ENCODE measurements at regions not wholly inside any gene's neighbourhood (a gene's known extent, or its start where the extent isn't known, plus 50 kb on each side); places are given as distances from the start of the nearest gene placed in this dataset.

DNA sequence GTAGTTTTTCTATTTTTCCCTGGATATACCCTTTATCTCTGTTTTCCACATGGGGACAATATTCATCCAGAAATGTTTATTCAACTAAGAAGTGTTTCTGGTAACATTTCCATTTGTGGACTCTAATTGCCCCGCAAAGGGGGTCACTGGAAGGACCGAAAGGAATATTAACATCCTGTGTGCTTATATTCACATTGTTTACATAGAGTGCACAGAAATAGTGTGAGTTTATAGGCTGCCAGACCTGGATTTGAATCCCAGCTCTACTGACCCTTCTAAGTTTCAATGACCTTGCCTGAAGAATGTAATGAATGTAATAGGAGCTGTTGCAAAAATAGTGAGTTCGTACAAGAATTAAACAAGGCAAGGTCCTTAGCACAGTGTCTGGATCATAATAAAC is 152.9 kb upstream of the NCKAP5 start:
- DNase-seq = no peak

- DNase-seq = no peak
These were observed 154.9 kb upstream of the NCKAP5 start for GRCh38 chr2:133723133-133723532.

- no peak for DNase-seq
These were observed 158.7 kb upstream of the NCKAP5 start for GRCh38 chr2:133726973-133727372.

GRCh38 chr2:133732059-133732458 is 163.8 kb upstream of the NCKAP5 start:
- DNase-seq = no peak

- no peak for DNase-seq
These were observed 165.0 kb upstream of the NCKAP5 start for GRCh38 chr2:133732982-133733900.

DNA sequence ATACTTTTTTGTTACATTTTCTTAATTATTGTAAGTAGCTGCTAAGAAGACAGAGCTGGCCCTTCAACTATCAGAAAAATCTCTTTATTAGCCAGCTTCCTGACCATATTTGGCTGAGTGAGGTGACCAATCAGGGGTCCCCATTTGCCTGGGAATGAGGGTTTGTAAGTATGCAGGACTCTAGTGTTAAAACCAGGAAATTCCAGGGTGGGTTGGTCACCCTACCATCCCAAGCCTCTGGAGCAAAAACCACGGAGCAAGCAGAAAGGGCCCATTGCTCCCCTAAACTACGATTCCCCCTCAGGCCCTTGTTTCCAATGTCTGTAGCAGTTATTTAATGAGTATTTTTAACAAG is 165.6 kb upstream of the NCKAP5 start:
- DNase-seq = no peak

GRCh38 chr2:133734716-133735495 is 166.6 kb upstream of the NCKAP5 start:
- DNase-seq = no peak

DNA sequence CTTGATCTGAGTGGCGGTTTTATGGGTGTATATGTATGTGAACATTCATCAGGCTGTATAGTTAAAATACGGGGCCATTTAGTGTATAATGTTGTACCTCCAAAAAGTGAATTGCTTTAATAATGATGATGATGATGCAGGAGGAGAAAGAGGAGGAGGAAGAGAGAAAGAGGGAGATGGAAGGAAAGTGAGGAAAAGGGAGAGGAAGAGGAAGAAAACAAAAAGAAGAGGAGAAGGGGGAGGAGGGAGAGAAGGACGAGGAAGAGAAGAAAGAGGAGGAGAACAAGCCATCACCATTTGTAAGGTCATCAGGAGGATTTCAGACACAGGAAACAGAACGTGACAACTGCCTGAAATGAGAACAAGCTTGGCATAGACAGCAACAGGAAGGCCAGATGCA is 168.4 kb upstream of the NCKAP5 start:
- no peak for DNase-seq

DNA sequence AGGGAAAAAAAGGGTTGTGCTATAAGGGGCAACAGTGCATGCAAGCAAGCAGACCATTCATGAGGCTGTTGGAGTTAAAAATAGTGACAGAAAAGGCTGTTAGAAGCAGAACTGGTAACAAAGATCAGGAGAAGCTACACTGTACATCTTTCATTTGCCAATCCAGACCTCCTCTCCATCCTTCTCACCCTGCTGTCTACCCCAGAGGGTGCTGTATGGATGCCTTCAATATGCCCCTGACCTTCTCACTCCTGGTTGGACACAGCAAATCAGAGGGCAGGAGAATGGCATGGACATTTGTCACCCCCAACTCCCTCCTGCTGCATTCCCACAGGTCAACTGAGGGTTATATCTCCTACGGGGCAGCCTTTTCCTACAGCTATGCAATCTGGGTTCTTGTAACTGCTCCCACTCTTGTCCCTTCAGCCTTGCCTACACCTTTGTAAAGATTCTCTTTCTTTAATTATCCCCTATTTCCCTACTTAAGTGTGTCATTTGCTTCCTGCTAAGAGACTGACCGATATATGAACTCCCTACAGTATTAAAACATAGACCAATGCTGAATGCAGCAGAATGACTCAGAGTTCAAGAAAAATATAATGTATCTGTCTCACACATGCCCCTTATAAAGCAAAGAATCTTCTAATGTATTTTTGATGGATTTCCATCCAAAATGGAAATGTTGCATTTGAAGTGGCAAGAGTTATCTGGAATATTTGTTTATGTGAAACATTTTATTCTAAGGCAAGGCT is 169.2 kb upstream of the NCKAP5 start:
- no peak for DNase-seq

DNA sequence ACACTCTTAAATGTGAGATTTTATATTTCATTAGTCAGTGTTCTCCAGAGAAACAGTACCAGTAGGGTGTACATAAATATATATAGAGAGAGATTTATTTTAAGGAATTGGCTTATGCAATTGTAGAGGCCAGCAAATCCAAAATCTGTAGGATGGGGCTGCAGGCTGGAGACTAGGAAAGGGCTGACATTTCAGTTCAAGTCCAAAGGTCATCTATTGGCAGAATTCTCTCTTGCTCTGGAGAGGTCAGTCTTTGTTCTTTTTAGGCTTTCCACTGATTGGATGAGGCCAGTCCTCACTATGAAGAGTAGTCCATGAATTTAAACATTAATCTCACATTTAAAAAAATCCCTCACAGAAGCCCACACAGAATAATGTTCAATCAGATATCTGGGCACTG is 170.8 kb upstream of the NCKAP5 start:
- DNase-seq = no peak

GRCh38 chr2:133740500-133740899 is 172.2 kb upstream of the NCKAP5 start:
- DNase-seq = no peak

DNA sequence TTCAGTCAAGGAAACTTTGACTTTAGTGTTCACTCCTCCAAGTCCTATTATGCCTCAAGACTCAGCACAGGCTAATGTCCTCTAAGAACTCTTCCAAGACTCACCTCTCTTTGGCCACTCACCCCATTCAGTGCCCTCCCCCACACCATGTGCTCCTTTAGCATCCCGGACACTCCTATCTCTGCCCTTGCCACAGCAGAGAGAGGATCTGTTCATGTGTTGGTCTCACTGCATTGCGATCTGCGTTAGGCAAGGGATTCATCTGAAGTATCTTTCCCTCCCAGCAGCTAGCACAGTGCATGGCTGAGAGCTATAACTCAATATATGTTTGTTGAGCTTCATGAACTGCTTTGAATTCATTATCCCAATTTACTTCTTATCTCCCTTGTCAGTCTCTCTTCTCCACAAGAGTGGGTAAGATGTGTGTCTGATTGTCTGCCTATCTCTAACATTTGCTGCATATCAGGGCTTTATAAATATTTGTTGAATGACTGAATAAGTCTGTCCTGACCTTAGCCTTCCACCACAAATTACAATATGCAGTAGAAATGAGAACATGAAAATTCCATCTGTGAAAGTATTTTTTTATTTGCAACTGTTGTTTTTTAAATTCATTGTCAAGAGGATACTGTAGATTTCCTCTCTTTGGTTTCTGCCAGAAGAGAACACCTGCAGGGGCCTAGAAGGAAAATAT is 179.9 kb upstream of the NCKAP5 start:
- DNase-seq = no peak

DNA sequence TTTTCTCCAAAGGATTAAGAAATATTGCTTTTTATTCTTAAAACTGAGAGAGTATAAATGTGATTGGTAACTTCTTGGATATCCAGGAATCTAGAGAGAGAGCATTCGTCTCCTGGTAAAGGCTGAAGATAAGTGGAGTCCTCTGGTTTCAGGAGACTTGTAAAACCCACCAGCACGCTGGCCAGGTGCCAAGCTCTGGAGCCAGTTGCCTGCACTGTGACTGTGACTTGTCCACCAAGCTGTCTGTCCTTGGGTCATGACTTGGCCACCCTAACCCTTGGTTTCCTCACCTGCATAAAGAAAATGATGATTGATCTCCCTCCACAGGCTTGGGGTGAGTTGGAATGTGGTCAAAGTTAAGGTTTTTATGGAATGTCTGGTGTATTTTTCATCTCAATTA is 185.4 kb upstream of the NCKAP5 start:
- DNase-seq = no peak

DNA sequence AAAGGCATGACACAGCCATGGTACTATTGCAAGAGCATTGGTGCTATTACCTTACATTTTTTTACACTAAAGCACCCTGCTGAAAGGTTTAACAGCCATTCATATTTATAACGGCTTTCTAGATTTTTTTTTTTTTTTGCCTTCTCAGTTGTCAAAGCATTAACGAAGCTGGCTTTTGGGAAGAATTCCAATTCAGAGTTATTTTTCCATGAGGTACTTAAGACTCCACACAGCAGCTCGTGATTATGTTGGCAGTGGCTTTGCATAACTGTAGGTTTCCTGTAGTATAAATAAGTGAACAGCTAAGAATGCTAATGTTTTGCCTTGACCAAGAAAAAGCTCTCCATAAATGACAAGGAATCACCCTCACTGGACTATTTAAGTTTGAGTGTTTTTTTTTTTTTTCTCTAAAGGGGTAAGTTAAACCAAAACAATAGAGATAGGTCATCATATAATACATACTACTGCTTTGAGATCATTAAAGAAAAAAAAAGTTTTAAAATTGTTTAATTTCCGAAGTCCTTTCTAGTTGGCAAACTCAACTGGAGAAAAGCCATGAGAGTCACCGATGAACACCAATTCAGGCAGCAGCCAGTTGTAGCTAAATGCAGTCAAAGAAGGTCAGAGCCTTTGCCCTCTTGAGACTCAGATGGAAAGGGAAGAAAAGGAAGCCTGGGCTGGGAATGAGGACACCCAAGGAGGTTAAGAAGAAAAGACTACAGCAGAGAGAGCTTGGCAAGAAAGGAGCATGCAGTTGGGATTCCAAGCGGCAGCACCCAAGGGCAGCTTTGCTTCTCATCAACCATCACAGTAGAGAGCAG is 187.4 kb upstream of the NCKAP5 start:
- no peak for DNase-seq

GRCh38 chr2:133756833-133757232 is 188.6 kb upstream of the NCKAP5 start:
- DNase-seq = no peak

DNA sequence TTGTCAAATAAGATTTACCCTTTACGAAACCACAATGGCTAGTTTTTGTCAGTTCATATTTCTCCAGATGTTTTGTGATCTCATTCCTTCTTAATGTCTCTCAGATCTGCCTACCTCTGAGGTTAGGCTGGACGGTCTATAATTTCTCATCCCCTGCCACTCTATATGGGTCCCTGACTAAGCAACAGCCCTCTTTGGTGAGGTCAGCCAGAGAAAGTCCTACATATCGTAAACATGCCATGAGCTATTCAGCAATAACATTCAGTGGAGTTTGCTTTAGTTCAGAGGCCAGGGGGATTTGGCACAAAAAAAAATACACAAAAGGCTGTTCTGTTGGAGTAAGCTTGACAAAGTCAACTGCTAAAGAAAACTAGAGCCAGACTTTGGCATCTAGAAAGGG is 192.1 kb upstream of the NCKAP5 start:
- no peak for DNase-seq

DNA sequence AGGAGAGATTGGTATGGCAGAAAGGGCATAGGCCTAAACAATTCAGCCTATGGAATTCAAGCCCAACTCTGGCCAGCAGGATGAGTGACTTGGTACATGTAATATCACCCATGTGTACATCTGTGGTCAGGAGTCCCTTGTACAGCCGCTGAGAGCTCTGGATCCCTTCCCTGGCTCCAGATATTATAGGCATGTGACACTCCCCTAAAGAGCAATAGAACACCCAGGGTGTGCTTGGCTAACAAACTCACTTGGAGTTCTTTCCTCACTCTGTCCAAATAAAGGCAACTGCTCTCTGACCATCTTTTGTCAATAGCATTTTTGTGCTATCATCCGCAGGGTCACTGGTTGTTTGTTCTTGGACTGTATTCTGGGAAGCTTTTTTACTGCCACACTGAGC is 197.4 kb upstream of the NCKAP5 start:
- no peak for DNase-seq

GRCh38 chr2:133766164-133766832 is 198.0 kb upstream of the NCKAP5 start:
- no peak for DNase-seq

DNA sequence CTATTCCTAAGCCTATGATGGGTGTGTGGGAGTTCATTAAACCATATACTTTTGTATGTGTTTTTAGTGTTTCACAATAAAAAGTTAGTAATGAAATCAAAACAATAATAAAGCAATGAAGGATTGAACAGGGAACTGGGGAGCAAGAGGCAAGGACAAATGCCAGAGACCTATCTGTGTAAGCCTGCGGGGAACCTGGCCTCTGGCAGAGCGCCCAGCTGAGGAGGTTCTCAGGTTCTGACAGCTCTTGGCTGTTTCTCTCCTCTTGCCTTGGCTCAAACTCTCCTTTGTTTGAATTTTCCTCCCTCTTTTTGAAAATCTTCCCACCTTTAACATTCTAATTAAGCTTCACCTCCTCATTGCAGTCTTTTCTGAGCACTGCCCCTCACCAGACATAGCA is 200.0 kb upstream of the NCKAP5 start:
- no peak for DNase-seq

GRCh38 chr2:133768658-133769435 is 200.6 kb upstream of the NCKAP5 start:
- DNase-seq = no peak
